ENCODE measurements at regions not wholly inside any gene's neighbourhood (a gene's known extent, or its start where the extent isn't known, plus 50 kb on each side); places are given as distances from the start of the nearest gene placed in this dataset.

DNA sequence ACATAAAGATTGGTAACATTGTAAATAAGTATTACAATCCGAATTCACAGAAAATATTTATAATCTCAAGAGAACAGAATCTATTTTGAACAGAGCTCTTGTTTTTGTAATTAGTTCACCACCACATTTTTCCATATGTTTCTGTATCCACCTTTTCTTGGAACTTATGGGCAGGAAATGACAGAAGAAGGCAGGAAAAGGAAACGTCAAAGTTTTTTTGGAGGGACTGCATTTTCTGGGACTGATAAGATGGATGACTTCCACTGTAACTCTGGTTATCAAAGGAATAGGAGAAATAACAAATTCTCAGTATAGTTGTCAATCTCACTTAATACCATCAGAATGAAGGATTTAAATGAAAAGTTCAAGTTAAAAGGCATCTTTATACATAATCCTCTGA, 75.1 kb upstream of the SMNDC1 start:
- ChIA-PET POLR2A (ENCODE audit: low non-redundant PET) (no interaction called here), CTCF (no interaction called here)
- no peak for DNase-seq (ENCODE audit: low spot score)
- no peak overlapping the region for H3K4me3 ChIP-seq (ENCODE audit: low read depth, low read length, poor library complexity, severe bottlenecking)
- no peak overlapping the region for H3K27ac ChIP-seq (ENCODE audit: low read depth, low read length, poor library complexity, severe bottlenecking)
- BruUV-seq (replicated peaks), result no TSS peak
- H3K36me3 ChIP-seq (ENCODE audit: insufficient read depth, low read length, poor library complexity, severe bottlenecking), result no peaks in the 10 kb centered on the region
- no peaks in the 10 kb centered on the region for H3K27me3 ChIP-seq (replicated peaks; ENCODE audit: insufficient read depth, low read depth, low read length, poor library complexity)
- TF ChIP-seq EZH2 (IDR thresholded peaks at IDR 0.05; ENCODE audit: borderline replicate concordance, low read depth, low read length, poor library complexity, severe bottlenecking), result no peak
- TF ChIP-seq, protein P1, sequence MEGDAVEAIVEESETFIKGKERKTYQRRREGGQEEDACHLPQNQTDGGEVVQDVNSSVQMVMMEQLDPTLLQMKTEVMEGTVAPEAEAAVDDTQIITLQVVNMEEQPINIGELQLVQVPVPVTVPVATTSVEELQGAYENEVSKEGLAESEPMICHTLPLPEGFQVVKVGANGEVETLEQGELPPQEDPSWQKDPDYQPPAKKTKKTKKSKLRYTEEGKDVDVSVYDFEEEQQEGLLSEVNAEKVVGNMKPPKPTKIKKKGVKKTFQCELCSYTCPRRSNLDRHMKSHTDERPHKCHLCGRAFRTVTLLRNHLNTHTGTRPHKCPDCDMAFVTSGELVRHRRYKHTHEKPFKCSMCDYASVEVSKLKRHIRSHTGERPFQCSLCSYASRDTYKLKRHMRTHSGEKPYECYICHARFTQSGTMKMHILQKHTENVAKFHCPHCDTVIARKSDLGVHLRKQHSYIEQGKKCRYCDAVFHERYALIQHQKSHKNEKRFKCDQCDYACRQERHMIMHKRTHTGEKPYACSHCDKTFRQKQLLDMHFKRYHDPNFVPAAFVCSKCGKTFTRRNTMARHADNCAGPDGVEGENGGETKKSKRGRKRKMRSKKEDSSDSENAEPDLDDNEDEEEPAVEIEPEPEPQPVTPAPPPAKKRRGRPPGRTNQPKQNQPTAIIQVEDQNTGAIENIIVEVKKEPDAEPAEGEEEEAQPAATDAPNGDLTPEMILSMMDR (conservative IDR thresholded peaks at IDR 0.05; ENCODE audit: low read depth, low read length), result no peak
- H3K9me3 ChIP-seq (ENCODE audit: low read depth, low read length, poor library complexity, severe bottlenecking), result no peaks in the 10 kb centered on the region
- intact Hi-C loops (cut with micrococcal nuclease; ENCODE audit: unreplicated experiment), result no loop called here
- H3K4me1 ChIP-seq (ENCODE audit: insufficient read depth, low read length, poor library complexity, severe bottlenecking), result no peaks in the 10 kb centered on the region

DNA sequence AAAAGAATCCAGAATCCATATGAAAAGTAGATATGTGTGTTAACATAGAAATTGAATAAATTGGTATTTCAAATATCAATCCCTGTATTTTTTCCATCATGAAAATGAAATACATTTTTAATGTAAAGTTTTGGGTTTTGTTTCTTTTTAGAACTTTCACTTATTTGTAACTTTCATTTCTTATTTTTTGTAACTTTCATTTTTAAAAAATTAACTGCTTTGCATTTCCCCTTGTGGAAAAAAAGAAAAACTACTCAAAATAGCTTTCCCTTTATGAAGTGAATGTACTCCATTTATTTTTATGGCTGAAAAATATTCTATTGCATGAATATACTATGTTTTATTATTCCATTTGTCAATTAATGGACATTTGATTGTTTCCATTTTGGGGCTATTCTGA, 75.6 kb upstream of the SMNDC1 start:
- BruUV-seq (replicated peaks), result no TSS peak
- CTCF ChIA-PET, result no interaction called here
- TF ChIP-seq EZH2 (IDR thresholded peaks at IDR 0.05; ENCODE audit: borderline replicate concordance, low read depth, low read length, poor library complexity, severe bottlenecking), result no peak

DNA sequence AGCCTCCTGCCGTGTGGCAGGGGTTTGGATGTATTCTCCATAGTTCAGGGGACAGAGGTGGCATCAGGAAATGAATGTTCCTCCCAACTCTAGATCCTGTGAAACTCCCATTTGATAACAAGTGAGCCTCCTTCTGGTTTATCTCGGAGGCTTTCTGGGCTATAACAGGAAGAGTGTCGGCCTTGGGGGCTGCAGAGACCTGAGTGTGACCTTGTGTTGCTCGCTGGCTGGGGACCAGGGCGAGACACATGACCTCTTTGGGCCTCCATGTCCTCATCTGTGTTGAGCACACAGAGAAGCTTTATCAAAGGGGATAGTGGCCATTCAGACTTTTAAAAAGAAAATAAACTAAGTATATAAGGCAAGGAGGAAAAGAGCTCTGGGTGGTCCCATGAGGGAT, 78.0 kb upstream of the SMNDC1 start:
- ChIA-PET POLR2A (ENCODE audit: low non-redundant PET) (no interaction called here), CTCF (no interaction called here)
- intact Hi-C loops (cut with micrococcal nuclease; ENCODE audit: unreplicated experiment), result no loop called here
- Histone ChIP-seq H3K36me3 (ENCODE audit: insufficient read depth, low read length, poor library complexity, severe bottlenecking) (no peaks in the 10 kb centered on the region), H3K4me3 (ENCODE audit: low read depth, low read length, poor library complexity, severe bottlenecking) (no peak overlapping the region), H3K4me1 (ENCODE audit: insufficient read depth, low read length, poor library complexity, severe bottlenecking) (no peaks in the 10 kb centered on the region), H3K27me3 (replicated peaks; ENCODE audit: insufficient read depth, low read depth, low read length, poor library complexity) (no peaks in the 10 kb centered on the region), H3K9me3 (ENCODE audit: low read depth, low read length, poor library complexity, severe bottlenecking) (no peaks in the 10 kb centered on the region), H3K27ac (ENCODE audit: low read depth, low read length, poor library complexity, severe bottlenecking) (no peak overlapping the region)
- no TSS peak for BruUV-seq (replicated peaks)
- TF ChIP-seq, protein P1 (conservative IDR thresholded peaks at IDR 0.05; ENCODE audit: low read depth, low read length), result no peak
- no peak for TF ChIP-seq EZH2 (IDR thresholded peaks at IDR 0.05; ENCODE audit: borderline replicate concordance, low read depth, low read length, poor library complexity, severe bottlenecking)
- DNase-seq (ENCODE audit: low spot score), result no peak

More for the DNA sequence above, 75.6 kb upstream of the SMNDC1 start:
- no peak overlapping the region for H3K27ac ChIP-seq (ENCODE audit: low read depth, low read length, poor library complexity, severe bottlenecking)
- POLR2A ChIA-PET (ENCODE audit: low non-redundant PET), result no interaction called here
- H3K4me3 ChIP-seq (ENCODE audit: low read depth, low read length, poor library complexity, severe bottlenecking), result no peak overlapping the region
- intact Hi-C loops (cut with micrococcal nuclease; ENCODE audit: unreplicated experiment), result no loop called here
- H3K4me1 ChIP-seq (ENCODE audit: insufficient read depth, low read length, poor library complexity, severe bottlenecking), result no peaks in the 10 kb centered on the region
- no peaks in the 10 kb centered on the region for H3K27me3 ChIP-seq (replicated peaks; ENCODE audit: insufficient read depth, low read depth, low read length, poor library complexity)
- DNase-seq (ENCODE audit: low spot score), result no peak
- H3K9me3 ChIP-seq (ENCODE audit: low read depth, low read length, poor library complexity, severe bottlenecking), result no peaks in the 10 kb centered on the region
- no peaks in the 10 kb centered on the region for H3K36me3 ChIP-seq (ENCODE audit: insufficient read depth, low read length, poor library complexity, severe bottlenecking)

GRCh38 chr10:110387617-110387982, 82.9 kb upstream of the SMNDC1 start:
- POLR2A ChIA-PET (ENCODE audit: low non-redundant PET), result no interaction called here
- Histone ChIP-seq H3K36me3 (ENCODE audit: insufficient read depth, low read length, poor library complexity, severe bottlenecking) (no peaks in the 10 kb centered on the region), H3K27ac (ENCODE audit: low read depth, low read length, poor library complexity, severe bottlenecking) (no peak overlapping the region), H3K4me1 (ENCODE audit: insufficient read depth, low read length, poor library complexity, severe bottlenecking) (peaks cover 7% of the 10 kb centered on the region), H3K4me3 (ENCODE audit: low read depth, low read length, poor library complexity, severe bottlenecking) (no peak overlapping the region), H3K9me3 (ENCODE audit: low read depth, low read length, poor library complexity, severe bottlenecking) (no peaks in the 10 kb centered on the region), H3K27me3 (replicated peaks; ENCODE audit: insufficient read depth, low read depth, low read length, poor library complexity) (no peaks in the 10 kb centered on the region)
- intact Hi-C loops (cut with micrococcal nuclease; ENCODE audit: unreplicated experiment), result no loop called here
- no peak for DNase-seq (ENCODE audit: low spot score)
- CTCF ChIA-PET, result no interaction called here
- TF ChIP-seq, protein P1 (conservative IDR thresholded peaks at IDR 0.05; ENCODE audit: low read depth, low read length), result no peak
- no peak for TF ChIP-seq EZH2 (IDR thresholded peaks at IDR 0.05; ENCODE audit: borderline replicate concordance, low read depth, low read length, poor library complexity, severe bottlenecking)
- no TSS peak for BruUV-seq (replicated peaks)

Measured in A673 (cell line).